Lower leg skin (tissue), 3 donors: ENCODE measurements at regions not wholly inside any gene's neighbourhood (a gene's known extent, or its start where the extent isn't known, plus 50 kb on each side); places are given as distances from the start of the nearest gene placed in this dataset.

Experiments
- POLR2A ChIP-seq, 2 donors: fragments of 450-650 bp; IDR thresholded peaks; one replicate each; pipeline ENCODE4 v1.6.1; 2016 to 2017; ENCODE audit warnings: antibody characterized with exemption in 2 of 2, mild to moderate bottlenecking in 1 of 2, moderate library complexity in 1 of 2
- TF ChIP-seq, protein P1 (sequence below), 3 donors: fragments of 450-650 bp; IDR thresholded peaks; one replicate each; pipeline ENCODE4 v1.5.1; 2016; ENCODE audit warnings: antibody characterized with exemption in 3 of 3, mild to moderate bottlenecking in 3 of 3, moderate library complexity in 2 of 3

GRCh38 chr6:87944541-87944954, 103.1 kb upstream of the SPACA1 start:
- TF ChIP-seq, protein P1, sequence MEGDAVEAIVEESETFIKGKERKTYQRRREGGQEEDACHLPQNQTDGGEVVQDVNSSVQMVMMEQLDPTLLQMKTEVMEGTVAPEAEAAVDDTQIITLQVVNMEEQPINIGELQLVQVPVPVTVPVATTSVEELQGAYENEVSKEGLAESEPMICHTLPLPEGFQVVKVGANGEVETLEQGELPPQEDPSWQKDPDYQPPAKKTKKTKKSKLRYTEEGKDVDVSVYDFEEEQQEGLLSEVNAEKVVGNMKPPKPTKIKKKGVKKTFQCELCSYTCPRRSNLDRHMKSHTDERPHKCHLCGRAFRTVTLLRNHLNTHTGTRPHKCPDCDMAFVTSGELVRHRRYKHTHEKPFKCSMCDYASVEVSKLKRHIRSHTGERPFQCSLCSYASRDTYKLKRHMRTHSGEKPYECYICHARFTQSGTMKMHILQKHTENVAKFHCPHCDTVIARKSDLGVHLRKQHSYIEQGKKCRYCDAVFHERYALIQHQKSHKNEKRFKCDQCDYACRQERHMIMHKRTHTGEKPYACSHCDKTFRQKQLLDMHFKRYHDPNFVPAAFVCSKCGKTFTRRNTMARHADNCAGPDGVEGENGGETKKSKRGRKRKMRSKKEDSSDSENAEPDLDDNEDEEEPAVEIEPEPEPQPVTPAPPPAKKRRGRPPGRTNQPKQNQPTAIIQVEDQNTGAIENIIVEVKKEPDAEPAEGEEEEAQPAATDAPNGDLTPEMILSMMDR (IDR thresholded peaks at IDR 0.05) = no peak
- TF ChIP-seq POLR2A (IDR thresholded peaks at IDR 0.05) = no peak
